Uterus (tissue), 3 donors: ENCODE measurements at regions not wholly inside any gene's neighbourhood (a gene's known extent, or its start where the extent isn't known, plus 50 kb on each side); places are given as distances from the start of the nearest gene placed in this dataset.

ENCODE experiments used
- DNase-seq, 2 donors: peaks; one replicate each; pipeline ENCODE4 v3.0.0-alpha.2; 2019 to 2020
- H3K27ac ChIP-seq, 2 donors: fragments of 200-600 bp; sonication (generic); 1 replicate in 1 of 2; 2 replicates in 1 of 2; pipeline ENCODE4 v1.5.1; 2016 to 2018
- H3K27me3 ChIP-seq, 2 donors: fragments of 200-600 bp; sonication (generic); one replicate each; pipeline ENCODE4 v1.5.1; 2018 to 2019; ENCODE audit warnings: control low read depth in 1 of 2
- H3K36me3 ChIP-seq, 2 donors: fragments of 200-600 bp; sonication (generic); one replicate each; pipeline ENCODE4 v1.5.1; 2019; ENCODE audit warnings: control low read depth in 1 of 2
- H3K4me1 ChIP-seq, 2 donors: fragments of 200-600 bp; sonication (generic); one replicate each; pipeline ENCODE4 v1.5.1; 2018 to 2019; ENCODE audit warnings: control low read depth in 1 of 2
- H3K4me3 ChIP-seq, 2 donors: fragments of 200-600 bp; sonication (generic); 1 replicate in 1 of 2; 2 replicates in 1 of 2; pipeline ENCODE4 v1.5.1; 2018 to 2019; ENCODE audit warnings: mild to moderate bottlenecking in 1 of 2
- H3K9me3 ChIP-seq, 2 donors: fragments of 200-600 bp; sonication (generic); one replicate each; pipeline ENCODE4 v1.5.1; 2019; ENCODE audit warnings: control low read depth in 1 of 2
- CTCF ChIP-seq, 4 experiments: fragments of 200-600 bp in 2 of 4; fragments of 450-650 bp in 2 of 4; sonication (generic) in 2 of 4; IDR thresholded peaks; one replicate each; pipeline ENCODE4 v1.5.1; 2016 to 2019; ENCODE audit warnings: antibody characterized with exemption in 4 of 4, mild to moderate bottlenecking in 2 of 4, moderate library complexity in 1 of 4
- POLR2A ChIP-seq, 2 donors: fragments of 450-650 bp; IDR thresholded peaks; one replicate each; pipeline ENCODE4 v1.6.1; 2016; ENCODE audit warnings: antibody characterized with exemption in 2 of 2, mild to moderate bottlenecking in 1 of 2, moderate library complexity in 1 of 2
- intact Hi-C: fragments of 100-400 bp; cut with DNase I; formaldehyde crosslinking; loops from one replicate; pipeline ENCODE4 v1.15.1; 2023; ENCODE audit warnings: low total_unique reads
- donor health status: DM: yes; HTN: yes; CAD: no.

GRCh38 chr5:87827539-87827938 lies 414.8 kb upstream of the CCNH start:
- no peak for TF ChIP-seq CTCF (IDR thresholded peaks at IDR 0.05)
- no peak for TF ChIP-seq POLR2A (IDR thresholded peaks at IDR 0.05)
- Histone ChIP-seq H3K27ac (no peak overlapping the region), H3K9me3 (no peaks in the 10 kb centered on the region), H3K4me3 (no peak overlapping the region), H3K27me3 (no peaks in the 10 kb centered on the region), H3K4me1 (no peaks in the 10 kb centered on the region), H3K36me3 (no peaks in the 10 kb centered on the region)
- no peak for DNase-seq
- intact Hi-C loops: no loop called here

GRCh38 chr5:87826507-87826906 lies 413.8 kb upstream of the CCNH start:
- no peak for TF ChIP-seq CTCF (IDR thresholded peaks at IDR 0.05)
- TF ChIP-seq POLR2A (IDR thresholded peaks at IDR 0.05): no peak
- intact Hi-C loops: no loop called here
- DNase-seq: no peak

GRCh38 chr5:87825583-87825982 lies 412.9 kb upstream of the CCNH start:
- Histone ChIP-seq H3K27me3 (no peaks in the 10 kb centered on the region), H3K4me1 (no peaks in the 10 kb centered on the region), H3K9me3 (no peaks in the 10 kb centered on the region), H3K4me3 (no peak overlapping the region), H3K27ac (no peak overlapping the region), H3K36me3 (no peaks in the 10 kb centered on the region)
- no peak for DNase-seq
- TF ChIP-seq POLR2A (IDR thresholded peaks at IDR 0.05) (no peak), CTCF (IDR thresholded peaks at IDR 0.05) (no peak)
- intact Hi-C loops: no loop called here

More at GRCh38 chr5:87826507-87826906, 413.8 kb upstream of the CCNH start:
- H3K27ac ChIP-seq: no peak overlapping the region
- H3K4me1 ChIP-seq: no peaks in the 10 kb centered on the region
- no peaks in the 10 kb centered on the region for H3K27me3 ChIP-seq
- no peaks in the 10 kb centered on the region for H3K36me3 ChIP-seq
- no peaks in the 10 kb centered on the region for H3K9me3 ChIP-seq
- no peak overlapping the region for H3K4me3 ChIP-seq

- H3K4me3 ChIP-seq: no peak overlapping the region
- H3K36me3 ChIP-seq: no peaks in the 10 kb centered on the region
- no peaks in the 10 kb centered on the region for H3K4me1 ChIP-seq
- no peaks in the 10 kb centered on the region for H3K9me3 ChIP-seq
- intact Hi-C loops: no loop called here
- no peak overlapping the region for H3K27ac ChIP-seq
- no peaks in the 10 kb centered on the region for H3K27me3 ChIP-seq
- no peak for DNase-seq
- no peak for TF ChIP-seq CTCF (IDR thresholded peaks at IDR 0.05)
- TF ChIP-seq POLR2A (IDR thresholded peaks at IDR 0.05): no peak
Observed at GRCh38 chr5:87807783-87808182, 395.1 kb upstream of the CCNH start.

- Histone ChIP-seq H3K4me3 (no peak overlapping the region), H3K4me1 (no peaks in the 10 kb centered on the region), H3K27me3 (no peaks in the 10 kb centered on the region), H3K9me3 (no peaks in the 10 kb centered on the region), H3K27ac (no peak overlapping the region), H3K36me3 (no peaks in the 10 kb centered on the region)
- intact Hi-C loops: no loop called here
- TF ChIP-seq POLR2A (IDR thresholded peaks at IDR 0.05) (no peak), CTCF (IDR thresholded peaks at IDR 0.05) (no peak)
- DNase-seq: no peak
Observed at GRCh38 chr5:87803352-87803751, 390.6 kb upstream of the CCNH start.
